ENCODE measurements at regions not wholly inside any gene's neighbourhood (a gene's known extent, or its start where the extent isn't known, plus 50 kb on each side); places are given as distances from the start of the nearest gene placed in this dataset.

DNA sequence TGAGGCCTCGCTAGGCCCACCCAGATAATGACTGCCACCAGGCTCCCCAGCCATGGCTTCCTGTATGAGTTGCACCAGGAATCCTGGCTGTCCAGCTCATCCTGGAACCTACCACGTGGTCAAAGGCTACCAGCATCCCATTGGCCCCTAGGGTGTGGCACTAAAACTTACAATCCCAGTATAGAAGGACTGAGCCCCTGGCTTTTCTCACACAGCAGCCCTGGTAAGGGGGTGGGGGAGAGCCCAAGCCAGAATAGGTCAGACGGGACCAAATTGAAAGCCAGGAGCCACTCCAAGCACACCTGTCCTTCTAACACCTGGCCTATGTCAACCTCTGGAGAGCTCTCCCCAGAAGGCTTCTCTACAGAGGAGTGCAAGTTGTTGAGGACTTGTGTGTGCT lies 269.3 kb upstream of the AGTR2 start:
- TF ChIP-seq, protein P1, sequence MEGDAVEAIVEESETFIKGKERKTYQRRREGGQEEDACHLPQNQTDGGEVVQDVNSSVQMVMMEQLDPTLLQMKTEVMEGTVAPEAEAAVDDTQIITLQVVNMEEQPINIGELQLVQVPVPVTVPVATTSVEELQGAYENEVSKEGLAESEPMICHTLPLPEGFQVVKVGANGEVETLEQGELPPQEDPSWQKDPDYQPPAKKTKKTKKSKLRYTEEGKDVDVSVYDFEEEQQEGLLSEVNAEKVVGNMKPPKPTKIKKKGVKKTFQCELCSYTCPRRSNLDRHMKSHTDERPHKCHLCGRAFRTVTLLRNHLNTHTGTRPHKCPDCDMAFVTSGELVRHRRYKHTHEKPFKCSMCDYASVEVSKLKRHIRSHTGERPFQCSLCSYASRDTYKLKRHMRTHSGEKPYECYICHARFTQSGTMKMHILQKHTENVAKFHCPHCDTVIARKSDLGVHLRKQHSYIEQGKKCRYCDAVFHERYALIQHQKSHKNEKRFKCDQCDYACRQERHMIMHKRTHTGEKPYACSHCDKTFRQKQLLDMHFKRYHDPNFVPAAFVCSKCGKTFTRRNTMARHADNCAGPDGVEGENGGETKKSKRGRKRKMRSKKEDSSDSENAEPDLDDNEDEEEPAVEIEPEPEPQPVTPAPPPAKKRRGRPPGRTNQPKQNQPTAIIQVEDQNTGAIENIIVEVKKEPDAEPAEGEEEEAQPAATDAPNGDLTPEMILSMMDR (IDR thresholded peaks at IDR 0.05; ENCODE audit: low read depth, low read length, missing control alignments), result no peak
- H3K4me3 ChIP-seq (replicated peaks; ENCODE audit: low read depth, low read length), result no peak overlapping the region
- DNase-seq (ENCODE audit: extremely low read depth, low read depth), result no peak

GRCh38 chrX:115902995-115903394 lies 267.5 kb upstream of the AGTR2 start:
- no peak overlapping the region for H3K4me3 ChIP-seq (replicated peaks; ENCODE audit: low read depth, low read length)
- TF ChIP-seq, protein P1 (IDR thresholded peaks at IDR 0.05; ENCODE audit: low read depth, low read length, missing control alignments), result no peak
- DNase-seq (ENCODE audit: extremely low read depth, low read depth), result no peak

- DNase-seq (ENCODE audit: extremely low read depth, low read depth), result no peak
- no peak overlapping the region for H3K4me3 ChIP-seq (replicated peaks; ENCODE audit: low read depth, low read length)
- TF ChIP-seq, protein P1 (IDR thresholded peaks at IDR 0.05; ENCODE audit: low read depth, low read length, missing control alignments), result no peak
Observed at GRCh38 chrX:115906276-115906675, 264.3 kb upstream of the AGTR2 start.

- H3K4me3 ChIP-seq (replicated peaks; ENCODE audit: low read depth, low read length), result no peak overlapping the region
- TF ChIP-seq, protein P1 (IDR thresholded peaks at IDR 0.05; ENCODE audit: low read depth, low read length, missing control alignments), result no peak
- no peak for DNase-seq (ENCODE audit: extremely low read depth, low read depth)
Observed at GRCh38 chrX:115906881-115907280, 263.7 kb upstream of the AGTR2 start.

GRCh38 chrX:115909017-115909416 lies 261.5 kb upstream of the AGTR2 start:
- no peak for DNase-seq (ENCODE audit: extremely low read depth, low read depth)
- no peak overlapping the region for H3K4me3 ChIP-seq (replicated peaks; ENCODE audit: low read depth, low read length)
- TF ChIP-seq, protein P1 (IDR thresholded peaks at IDR 0.05; ENCODE audit: low read depth, low read length, missing control alignments), result no peak

DNA sequence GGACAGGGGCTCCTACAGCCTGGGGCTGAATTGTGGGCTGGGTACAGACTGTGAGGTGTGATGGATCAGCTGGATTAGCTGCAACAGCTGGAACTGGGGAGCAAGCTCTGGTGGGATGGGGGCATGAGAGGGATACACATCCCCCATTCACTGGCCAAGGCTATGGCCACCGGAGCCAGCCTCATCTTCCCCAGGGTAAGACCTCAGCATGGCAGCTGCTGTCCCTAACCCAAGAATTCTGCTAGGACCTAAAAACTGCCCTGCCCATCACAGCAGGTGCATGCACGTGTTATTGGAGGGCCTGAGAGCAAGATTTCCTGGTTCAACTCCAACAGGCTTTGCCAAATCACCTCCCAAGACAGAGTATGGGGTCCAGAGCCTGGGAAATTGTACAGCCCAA lies 258.6 kb upstream of the AGTR2 start:
- H3K4me3 ChIP-seq (replicated peaks; ENCODE audit: low read depth, low read length), result no peak overlapping the region
- TF ChIP-seq, protein P1 (IDR thresholded peaks at IDR 0.05; ENCODE audit: low read depth, low read length, missing control alignments), result no peak
- no peak for DNase-seq (ENCODE audit: extremely low read depth, low read depth)

GRCh38 chrX:115912372-115912897 lies 258.1 kb upstream of the AGTR2 start:
- DNase-seq (ENCODE audit: extremely low read depth, low read depth), result no peak
- H3K4me3 ChIP-seq (replicated peaks; ENCODE audit: low read depth, low read length), result no peak overlapping the region
- TF ChIP-seq, protein P1 (IDR thresholded peaks at IDR 0.05; ENCODE audit: low read depth, low read length, missing control alignments), result peak; percentile 3

Measured in HFF-Myc (cell line).